ENCODE measurements at regions not wholly inside any gene's neighbourhood (a gene's known extent, or its start where the extent isn't known, plus 50 kb on each side); places are given as distances from the start of the nearest gene placed in this dataset.

DNA sequence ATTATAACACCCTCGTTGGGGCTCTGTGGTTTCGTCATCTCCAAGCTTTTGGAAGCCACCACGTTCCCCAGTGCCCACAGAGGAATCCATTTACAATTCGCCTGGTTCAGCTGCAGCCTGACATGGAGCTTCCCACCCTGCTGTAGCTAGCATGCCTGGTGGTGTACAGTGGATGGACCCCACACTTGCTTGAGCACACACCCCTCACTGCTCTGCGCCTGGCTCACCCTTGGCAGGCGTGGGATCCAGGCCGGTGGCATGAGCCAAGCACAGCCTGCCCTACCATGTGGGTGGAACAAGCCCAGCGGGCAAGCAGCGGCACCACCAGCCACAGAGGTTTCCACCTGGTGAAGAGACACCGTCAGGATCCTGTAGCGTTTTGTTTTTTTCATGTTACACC is 1045.7 kb upstream of the CDH9 start:
- TF ChIP-seq, protein P1, sequence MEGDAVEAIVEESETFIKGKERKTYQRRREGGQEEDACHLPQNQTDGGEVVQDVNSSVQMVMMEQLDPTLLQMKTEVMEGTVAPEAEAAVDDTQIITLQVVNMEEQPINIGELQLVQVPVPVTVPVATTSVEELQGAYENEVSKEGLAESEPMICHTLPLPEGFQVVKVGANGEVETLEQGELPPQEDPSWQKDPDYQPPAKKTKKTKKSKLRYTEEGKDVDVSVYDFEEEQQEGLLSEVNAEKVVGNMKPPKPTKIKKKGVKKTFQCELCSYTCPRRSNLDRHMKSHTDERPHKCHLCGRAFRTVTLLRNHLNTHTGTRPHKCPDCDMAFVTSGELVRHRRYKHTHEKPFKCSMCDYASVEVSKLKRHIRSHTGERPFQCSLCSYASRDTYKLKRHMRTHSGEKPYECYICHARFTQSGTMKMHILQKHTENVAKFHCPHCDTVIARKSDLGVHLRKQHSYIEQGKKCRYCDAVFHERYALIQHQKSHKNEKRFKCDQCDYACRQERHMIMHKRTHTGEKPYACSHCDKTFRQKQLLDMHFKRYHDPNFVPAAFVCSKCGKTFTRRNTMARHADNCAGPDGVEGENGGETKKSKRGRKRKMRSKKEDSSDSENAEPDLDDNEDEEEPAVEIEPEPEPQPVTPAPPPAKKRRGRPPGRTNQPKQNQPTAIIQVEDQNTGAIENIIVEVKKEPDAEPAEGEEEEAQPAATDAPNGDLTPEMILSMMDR (IDR thresholded peaks at IDR 0.05; ENCODE audit: low read depth, low read length, poor library complexity, severe bottlenecking) = no peak
- no peak for TF ChIP-seq EZH2phosphoT487 (IDR thresholded peaks at IDR 0.05; ENCODE audit: borderline replicate concordance, low read length)
